ENCODE measurements at regions not wholly inside any gene's neighbourhood (a gene's known extent, or its start where the extent isn't known, plus 50 kb on each side); places are given as distances from the start of the nearest gene placed in this dataset.

- Histone ChIP-seq H3K79me2 (ENCODE audit: control insufficient read depth, insufficient read depth, low read length) (no peaks in the 10 kb centered on the region), H3K9me1 (replicated peaks; ENCODE audit: control insufficient read depth, extremely low read depth, insufficient read depth, low read length) (no peaks in the 10 kb centered on the region), H3K4me2 (ENCODE audit: insufficient read depth, low read length) (no peak overlapping the region), H3K36me3 (ENCODE audit: control insufficient read depth in 2 of 2, extremely low read depth in 1 of 2, insufficient read depth in 2 of 2, low read length in 2 of 2) (no peaks in the 10 kb centered on the region), H3K9ac (replicated peaks; ENCODE audit: extremely low read depth, insufficient read depth, low read length) (no peak overlapping the region), H3K4me3 (replicated peaks in 1 of 3; ENCODE audit: insufficient read depth in 1 of 3, low read depth in 1 of 3, low read length in 3 of 3) (no peak overlapping the region), H3K4me1 (ENCODE audit: control insufficient read depth, extremely low read depth, insufficient read depth, low read length) (no peaks in the 10 kb centered on the region), H3K27ac (ENCODE audit: insufficient read depth, low read depth, low read length) (no peak overlapping the region), H2AFZ (ENCODE audit: low read depth, low read length) (no peak overlapping the region), H4K20me1 (replicated peaks; ENCODE audit: control insufficient read depth, extremely low read depth, insufficient read depth, low read length) (no peaks in the 10 kb centered on the region), H3K27me3 (ENCODE audit: control insufficient read depth in 2 of 2, insufficient read depth in 2 of 2, low read length in 2 of 2) (no peaks in the 10 kb centered on the region), H3K9me3 (replicated peaks; ENCODE audit: control insufficient read depth, insufficient read depth, low read length) (no peaks in the 10 kb centered on the region)
- FAIRE-seq (no peak), DNase-seq (ENCODE audit: low read depth, low spot score) (no peak)
- ChIA-PET CTCF (no interaction called here), POLR2A (no interaction called here)
- intact Hi-C loops (cut with micrococcal nuclease) (no loop called here), dilution Hi-C loops (cut with MboI; ENCODE audit: extremely low pct_ligation_motif_present, low sequenced_read_pairs) (no loop called here)
- no peak for TF ChIP-seq FOS (IDR thresholded peaks at IDR 0.05; ENCODE audit: borderline replicate concordance, insufficient read depth, low read length)
- no peak for TF ChIP-seq MAX (IDR thresholded peaks at IDR 0.05; ENCODE audit: insufficient read depth, insufficient read length)
- no peak for TF ChIP-seq CTCF (IDR thresholded peaks at IDR 0.05; ENCODE audit: extremely low read depth in 1 of 2, insufficient read depth in 1 of 2, low read depth in 1 of 2, low read length in 2 of 2)
- BruUV-seq (replicated peaks), result no TSS peak
Measured at GRCh38 chr7:24069751-24070150, 214.2 kb upstream of the NPY start.

GRCh38 chr7:24073651-24074420 lies 210.2 kb upstream of the NPY start:
- DNase-seq (ENCODE audit: low read depth, low spot score) (no peak), FAIRE-seq (no peak)
- no peak overlapping the region for H3K9ac ChIP-seq (replicated peaks; ENCODE audit: extremely low read depth, insufficient read depth, low read length)
- H3K4me1 ChIP-seq (ENCODE audit: control insufficient read depth, extremely low read depth, insufficient read depth, low read length), result no peaks in the 10 kb centered on the region
- H3K36me3 ChIP-seq (ENCODE audit: control insufficient read depth in 2 of 2, extremely low read depth in 1 of 2, insufficient read depth in 2 of 2, low read length in 2 of 2), result no peaks in the 10 kb centered on the region
- ChIA-PET POLR2A (no interaction called here), CTCF (no interaction called here)
- no peaks in the 10 kb centered on the region for H3K79me2 ChIP-seq (ENCODE audit: control insufficient read depth, insufficient read depth, low read length)
- TF ChIP-seq POLR2A (IDR thresholded peaks at IDR 0.05; ENCODE audit: low read depth, low read length) (no peak), MYC (IDR thresholded peaks at IDR 0.05; ENCODE audit: low read depth, low read length) (no peak), FOS (IDR thresholded peaks at IDR 0.05; ENCODE audit: borderline replicate concordance, insufficient read depth, low read length) (no peak), POLR2AphosphoS5 (IDR thresholded peaks at IDR 0.05; ENCODE audit: insufficient read depth, low read depth, low read length) (no peak), CTCF (IDR thresholded peaks at IDR 0.05; ENCODE audit: extremely low read depth in 1 of 2, insufficient read depth in 1 of 2, low read depth in 1 of 2, low read length in 2 of 2) (no peak), EZH2 (IDR thresholded peaks at IDR 0.05; ENCODE audit: borderline replicate concordance, low read depth, low read length, severe bottlenecking) (no peak), GATA2 (IDR thresholded peaks at IDR 0.05; ENCODE audit: insufficient read depth, insufficient read length, low read depth, low read length) (no peak), JUN (IDR thresholded peaks at IDR 0.05; ENCODE audit: borderline replicate concordance, insufficient read depth, insufficient read length, low read depth) (no peak), MAX (IDR thresholded peaks at IDR 0.05; ENCODE audit: insufficient read depth, insufficient read length) (no peak)
- no peaks in the 10 kb centered on the region for H3K9me1 ChIP-seq (replicated peaks; ENCODE audit: control insufficient read depth, extremely low read depth, insufficient read depth, low read length)
- H4K20me1 ChIP-seq (replicated peaks; ENCODE audit: control insufficient read depth, extremely low read depth, insufficient read depth, low read length), result no peaks in the 10 kb centered on the region
- no TSS peak for BruUV-seq (replicated peaks)
- no peak overlapping the region for H2AFZ ChIP-seq (ENCODE audit: low read depth, low read length)
- no peaks in the 10 kb centered on the region for H3K9me3 ChIP-seq (replicated peaks; ENCODE audit: control insufficient read depth, insufficient read depth, low read length)
- no peak overlapping the region for H3K4me2 ChIP-seq (ENCODE audit: insufficient read depth, low read length)
- intact Hi-C loops (cut with micrococcal nuclease) (no loop called here), dilution Hi-C loops (cut with MboI; ENCODE audit: extremely low pct_ligation_motif_present, low sequenced_read_pairs) (no loop called here)
- H3K27me3 ChIP-seq (ENCODE audit: control insufficient read depth in 2 of 2, insufficient read depth in 2 of 2, low read length in 2 of 2), result no peaks in the 10 kb centered on the region
- H3K4me3 ChIP-seq (replicated peaks in 1 of 3; ENCODE audit: insufficient read depth in 1 of 3, low read depth in 1 of 3, low read length in 3 of 3), result no peak overlapping the region
- no peak overlapping the region for H3K27ac ChIP-seq (ENCODE audit: insufficient read depth, low read depth, low read length)

Measured in endothelial cell of umbilical vein (primary cell).